DND-41 (cell line): ENCODE measurements at regions not wholly inside any gene's neighbourhood (a gene's known extent, or its start where the extent isn't known, plus 50 kb on each side); places are given as distances from the start of the nearest gene placed in this dataset.

ENCODE experiments used
- ATAC-seq: fragments of 200-7000 bp; cut with Tn5 transposase; 3 replicates; pipeline ENCODE4 v1.9.1; 2021; ENCODE audit warnings: low read depth; ENCODE audit not compliant: insufficient read depth
- DNase-seq: peaks from one replicate; pipeline ENCODE4 v3.0.0-alpha.2; 2020
- H2AFZ ChIP-seq: 2 replicates; pipeline ENCODE4 v1.6.0; 2012; ENCODE audit warnings: low read depth, low read length
- H3K27ac ChIP-seq: 2 replicates; pipeline ENCODE4 v1.5.1; 2012; ENCODE audit warnings: low read length, inconsistent platforms
- H3K27me3 ChIP-seq: fragments of 200-600 bp; sonication (generic); 2 replicates; pipeline ENCODE4 v1.6.0; 2012; ENCODE audit warnings: low read length, mild to moderate bottlenecking, inconsistent platforms; ENCODE audit not compliant: insufficient read depth, poor library complexity
- H3K36me3 ChIP-seq: 2 replicates; pipeline ENCODE4 v1.5.1; 2012; ENCODE audit warnings: low read length, inconsistent platforms; ENCODE audit not compliant: insufficient read depth
- H3K4me1 ChIP-seq: 2 replicates; pipeline ENCODE4 v1.5.1; 2012; ENCODE audit warnings: mild to moderate bottlenecking, low read length; ENCODE audit not compliant: insufficient read depth
- H3K4me2 ChIP-seq: 2 replicates; pipeline ENCODE4 v1.6.0; 2012; ENCODE audit warnings: mild to moderate bottlenecking, moderate library complexity, low read length, inconsistent platforms; ENCODE audit not compliant: insufficient read depth
- H3K4me3 ChIP-seq, 2 experiments: fragments of 200-600 bp in 1 of 2; shearing (Covaris generic) in 1 of 2; 2 replicates each; pipeline ENCODE4 v1.5.1; 2012 to 2016; ENCODE audit warnings: inconsistent platforms in 2 of 2, low read length in 2 of 2, mild to moderate bottlenecking in 2 of 2, low read depth in 1 of 2, moderate library complexity in 1 of 2
- H3K79me2 ChIP-seq: 2 replicates; pipeline ENCODE4 v1.6.0; 2012; ENCODE audit warnings: low read length, inconsistent platforms; ENCODE audit not compliant: insufficient read depth
- H3K9ac ChIP-seq: 2 replicates; pipeline ENCODE4 v1.6.0; 2012; ENCODE audit warnings: low read depth, mild to moderate bottlenecking, inconsistent platforms, low read length, moderate library complexity
- H3K9me3 ChIP-seq: 2 replicates; pipeline ENCODE4 v1.5.1; 2012; ENCODE audit warnings: low read length, moderate library complexity, mild to moderate bottlenecking, inconsistent platforms; ENCODE audit not compliant: insufficient read depth, severe bottlenecking
- H4K20me1 ChIP-seq: 2 replicates; pipeline ENCODE4 v1.6.0; 2012; ENCODE audit warnings: low read length; ENCODE audit not compliant: insufficient read depth
- CTCF ChIP-seq: IDR thresholded peaks from 2 replicates; pipeline ENCODE4 v1.5.1; 2012; ENCODE audit warnings: borderline replicate concordance, low read length, moderate library complexity, mild to moderate bottlenecking; ENCODE audit not compliant: poor library complexity, severe bottlenecking; ENCODE audit errors: extremely low read depth
- EZH2 ChIP-seq: IDR thresholded peaks from 3 replicates; pipeline ENCODE4 v1.6.1; 2012; ENCODE audit warnings: borderline replicate concordance, low read depth, mild to moderate bottlenecking, moderate library complexity, low read length, inconsistent platforms; ENCODE audit not compliant: severe bottlenecking

DNA sequence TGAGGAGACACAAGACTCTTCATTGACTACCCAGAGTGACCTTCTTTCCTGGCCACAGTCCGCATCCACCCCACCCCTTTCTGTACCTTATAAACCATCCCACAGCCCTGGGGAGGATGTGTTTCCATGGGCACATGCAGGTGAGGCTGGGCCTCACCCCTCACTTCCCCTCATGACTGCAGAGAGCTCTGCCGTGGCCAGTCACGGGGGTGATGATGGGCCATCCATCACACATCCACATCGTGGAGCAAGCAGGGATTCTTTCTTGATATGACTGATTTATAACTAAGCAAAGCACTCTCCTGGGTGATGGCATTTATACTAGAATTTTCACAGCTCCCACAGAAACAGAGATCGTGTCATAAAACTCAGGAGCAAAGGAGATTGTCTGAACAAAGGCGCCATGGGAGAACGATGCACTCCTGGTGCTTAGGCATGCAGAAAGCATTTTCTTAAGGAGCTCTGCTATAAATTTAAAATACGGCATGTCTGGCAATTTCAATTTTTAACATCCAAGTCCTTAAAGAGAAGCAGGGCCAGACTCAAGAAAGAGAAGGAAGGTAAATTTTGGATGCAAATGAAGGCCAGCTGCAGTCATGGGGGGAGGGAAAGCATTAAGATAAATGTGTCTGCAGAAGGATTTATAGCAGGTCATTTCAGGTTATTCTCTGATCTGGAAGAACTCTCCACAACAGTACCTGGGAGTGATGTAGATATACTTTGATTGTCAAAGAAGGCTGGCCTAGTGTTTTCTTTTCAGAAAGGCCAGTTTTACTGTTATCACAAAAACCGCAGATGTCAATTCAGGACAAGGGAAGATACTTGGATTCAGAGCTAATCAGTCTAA, 777.0 kb downstream of the C6orf118 start:
- Histone ChIP-seq H3K4me3 (no peak overlapping the region), H4K20me1 (no peaks in the 10 kb centered on the region), H3K79me2 (no peaks in the 10 kb centered on the region), H3K27me3 (no peaks in the 10 kb centered on the region), H3K4me1 (no peaks in the 10 kb centered on the region), H3K4me2 (no peak overlapping the region), H3K36me3 (no peaks in the 10 kb centered on the region), H2AFZ (no peak overlapping the region), H3K9me3 (no peaks in the 10 kb centered on the region), H3K9ac (no peak overlapping the region), H3K27ac (no peak overlapping the region)
- no peak for ATAC-seq
- DNase-seq: no peak
- no peak for TF ChIP-seq CTCF
- no peak for TF ChIP-seq EZH2

DNA sequence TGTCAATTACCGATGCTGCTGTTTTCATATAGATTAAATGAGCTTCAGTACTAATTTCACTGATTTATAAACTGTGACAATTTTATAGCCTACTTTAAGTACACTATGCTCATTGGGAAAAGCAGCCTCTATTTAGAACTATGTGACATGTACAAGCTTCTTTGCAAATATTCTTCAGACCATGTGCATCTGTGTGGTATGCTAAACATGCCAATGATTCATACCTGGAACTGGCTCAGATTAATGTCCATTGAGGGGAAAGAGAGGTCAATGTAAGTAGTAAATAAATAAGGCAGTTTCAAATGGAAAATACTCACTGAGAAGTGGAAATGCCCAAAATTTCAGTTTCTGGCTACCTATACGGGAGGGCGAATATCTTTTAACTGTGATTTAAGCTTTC, 777.7 kb downstream of the C6orf118 start:
- ATAC-seq (no peak), DNase-seq (no peak)
- H3K27me3 ChIP-seq: no peaks in the 10 kb centered on the region
- no peaks in the 10 kb centered on the region for H4K20me1 ChIP-seq
- no peaks in the 10 kb centered on the region for H3K79me2 ChIP-seq
- H3K4me3 ChIP-seq: no peak overlapping the region
- H3K4me2 ChIP-seq: no peak overlapping the region
- no peak overlapping the region for H3K9ac ChIP-seq
- no peaks in the 10 kb centered on the region for H3K9me3 ChIP-seq
- no peaks in the 10 kb centered on the region for H3K36me3 ChIP-seq
- no peak overlapping the region for H2AFZ ChIP-seq
- H3K4me1 ChIP-seq: no peaks in the 10 kb centered on the region
- TF ChIP-seq CTCF (no peak), EZH2 (no peak)
- no peak overlapping the region for H3K27ac ChIP-seq

DNA sequence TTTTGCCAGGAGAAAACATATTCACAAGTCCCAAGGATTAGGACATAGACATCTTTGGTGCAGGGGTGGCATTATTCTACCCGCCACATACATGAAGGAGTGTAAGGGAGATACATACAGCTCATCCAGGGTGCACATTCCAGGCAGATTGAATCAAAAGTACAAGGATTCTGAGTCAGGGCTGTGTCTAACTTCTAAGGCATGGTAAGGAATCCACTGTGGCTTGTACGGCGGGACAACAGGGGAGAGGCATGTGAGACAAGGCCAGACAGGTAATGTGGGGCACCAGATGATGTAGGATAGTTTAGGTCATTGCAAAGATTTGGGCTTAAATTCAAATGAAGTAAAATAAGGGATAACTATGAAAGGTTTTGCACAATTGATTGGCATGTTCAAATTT, 780.9 kb downstream of the C6orf118 start:
- H3K9me3 ChIP-seq: peaks cover 8% of the 10 kb centered on the region
- no peak overlapping the region for H3K9ac ChIP-seq
- ATAC-seq (no peak), DNase-seq (no peak)
- no peaks in the 10 kb centered on the region for H3K4me1 ChIP-seq
- no peaks in the 10 kb centered on the region for H4K20me1 ChIP-seq
- no peak overlapping the region for H2AFZ ChIP-seq
- no peak overlapping the region for H3K4me2 ChIP-seq
- H3K27ac ChIP-seq: no peak overlapping the region
- H3K36me3 ChIP-seq: no peaks in the 10 kb centered on the region
- TF ChIP-seq CTCF (no peak), EZH2 (no peak)
- H3K79me2 ChIP-seq: no peaks in the 10 kb centered on the region
- H3K27me3 ChIP-seq: no peaks in the 10 kb centered on the region
- no peak overlapping the region for H3K4me3 ChIP-seq
